ENCODE measurements at regions not wholly inside any gene's neighbourhood (a gene's known extent, or its start where the extent isn't known, plus 50 kb on each side); places are given as distances from the start of the nearest gene placed in this dataset.

GRCh38 chr5:98587166-98587565 is 186.3 kb upstream of the RGMB start:
- Histone ChIP-seq H3K4me3 (ENCODE audit: low read depth, low read length, poor library complexity, severe bottlenecking) (no peak overlapping the region), H3K9ac (ENCODE audit: low read length) (no peak overlapping the region), H3K27me3 (ENCODE audit: insufficient read depth, low read length) (no peaks in the 10 kb centered on the region), H4K20me1 (ENCODE audit: insufficient read depth, low read length) (no peaks in the 10 kb centered on the region), H2AFZ (ENCODE audit: low read length) (no peak overlapping the region), H3K9me3 (ENCODE audit: low read length) (no peaks in the 10 kb centered on the region), H3K9me2 (ENCODE audit: low read depth, low read length) (no peaks in the 10 kb centered on the region), H3K4me1 (ENCODE audit: insufficient read depth, low read length, severe bottlenecking) (no peaks in the 10 kb centered on the region), H3K79me2 (ENCODE audit: insufficient read depth, low read length) (no peaks in the 10 kb centered on the region), H3K27ac (ENCODE audit: low read depth, low read length, poor library complexity, severe bottlenecking) (no peak overlapping the region), H3K36me3 (ENCODE audit: insufficient read depth, low read length) (no peaks in the 10 kb centered on the region), H3F3A (ENCODE audit: insufficient read depth, low read length) (no peaks in the 10 kb centered on the region), H3K4me2 (ENCODE audit: low read length) (no peak overlapping the region)
- TF ChIP-seq EZH2 (IDR thresholded peaks at IDR 0.05; ENCODE audit: borderline replicate concordance, low read length) (no peak), CTCF (IDR thresholded peaks at IDR 0.05; ENCODE audit: low read length) (no peak)

- H4K20me1 ChIP-seq (ENCODE audit: insufficient read depth, low read length), result no peaks in the 10 kb centered on the region
- no peaks in the 10 kb centered on the region for H3K27me3 ChIP-seq (ENCODE audit: insufficient read depth, low read length)
- no peaks in the 10 kb centered on the region for H3K36me3 ChIP-seq (ENCODE audit: insufficient read depth, low read length)
- no peaks in the 10 kb centered on the region for H3K4me1 ChIP-seq (ENCODE audit: insufficient read depth, low read length, severe bottlenecking)
- no peaks in the 10 kb centered on the region for H3K9me2 ChIP-seq (ENCODE audit: low read depth, low read length)
- no peak overlapping the region for H3K4me3 ChIP-seq (ENCODE audit: low read depth, low read length, poor library complexity, severe bottlenecking)
- H3K79me2 ChIP-seq (ENCODE audit: insufficient read depth, low read length), result no peaks in the 10 kb centered on the region
- no peak overlapping the region for H3K9ac ChIP-seq (ENCODE audit: low read length)
- H2AFZ ChIP-seq (ENCODE audit: low read length), result no peak overlapping the region
- H3F3A ChIP-seq (ENCODE audit: insufficient read depth, low read length), result no peaks in the 10 kb centered on the region
- no peaks in the 10 kb centered on the region for H3K9me3 ChIP-seq (ENCODE audit: low read length)
- H3K4me2 ChIP-seq (ENCODE audit: low read length), result no peak overlapping the region
- no peak overlapping the region for H3K27ac ChIP-seq (ENCODE audit: low read depth, low read length, poor library complexity, severe bottlenecking)
- no peak for TF ChIP-seq EZH2 (IDR thresholded peaks at IDR 0.05; ENCODE audit: borderline replicate concordance, low read length)
- no peak for TF ChIP-seq CTCF (IDR thresholded peaks at IDR 0.05; ENCODE audit: low read length)
Measured at GRCh38 chr5:98588215-98588614, 185.2 kb upstream of the RGMB start.

- H3K9ac ChIP-seq (ENCODE audit: low read length), result no peak overlapping the region
- H4K20me1 ChIP-seq (ENCODE audit: insufficient read depth, low read length), result no peaks in the 10 kb centered on the region
- no peaks in the 10 kb centered on the region for H3K79me2 ChIP-seq (ENCODE audit: insufficient read depth, low read length)
- no peaks in the 10 kb centered on the region for H3K36me3 ChIP-seq (ENCODE audit: insufficient read depth, low read length)
- H3K9me3 ChIP-seq (ENCODE audit: low read length), result no peaks in the 10 kb centered on the region
- no peaks in the 10 kb centered on the region for H3F3A ChIP-seq (ENCODE audit: insufficient read depth, low read length)
- no peaks in the 10 kb centered on the region for H3K4me1 ChIP-seq (ENCODE audit: insufficient read depth, low read length, severe bottlenecking)
- H3K27ac ChIP-seq (ENCODE audit: low read depth, low read length, poor library complexity, severe bottlenecking), result no peak overlapping the region
- no peaks in the 10 kb centered on the region for H3K9me2 ChIP-seq (ENCODE audit: low read depth, low read length)
- no peak overlapping the region for H3K4me2 ChIP-seq (ENCODE audit: low read length)
- H3K4me3 ChIP-seq (ENCODE audit: low read depth, low read length, poor library complexity, severe bottlenecking), result no peak overlapping the region
- TF ChIP-seq EZH2 (IDR thresholded peaks at IDR 0.05; ENCODE audit: borderline replicate concordance, low read length), result no peak
- TF ChIP-seq CTCF (IDR thresholded peaks at IDR 0.05; ENCODE audit: low read length), result no peak
- no peak overlapping the region for H2AFZ ChIP-seq (ENCODE audit: low read length)
- H3K27me3 ChIP-seq (ENCODE audit: insufficient read depth, low read length), result no peaks in the 10 kb centered on the region
Measured at GRCh38 chr5:98593418-98593817, 180.0 kb upstream of the RGMB start.

Measured in OCI-LY1 (cell line).